HG03159 (cell line): ENCODE measurements at regions not wholly inside any gene's neighbourhood (a gene's known extent, or its start where the extent isn't known, plus 50 kb on each side); places are given as distances from the start of the nearest gene placed in this dataset.
"Not testable (repeated sequence)": the region's sequence is repeated elsewhere in the genome, so short reads cannot be mapped to it uniquely, and the experiment has no call there.

Experiments
- ATAC-seq: cut with Tn5 transposase; IDR thresholded peaks from one replicate; pipeline ENCODE4 v1.9.1; 2021; ENCODE audit warnings: mild to moderate bottlenecking, moderate library complexity; ENCODE audit not compliant: unreplicated experiment

DNA sequence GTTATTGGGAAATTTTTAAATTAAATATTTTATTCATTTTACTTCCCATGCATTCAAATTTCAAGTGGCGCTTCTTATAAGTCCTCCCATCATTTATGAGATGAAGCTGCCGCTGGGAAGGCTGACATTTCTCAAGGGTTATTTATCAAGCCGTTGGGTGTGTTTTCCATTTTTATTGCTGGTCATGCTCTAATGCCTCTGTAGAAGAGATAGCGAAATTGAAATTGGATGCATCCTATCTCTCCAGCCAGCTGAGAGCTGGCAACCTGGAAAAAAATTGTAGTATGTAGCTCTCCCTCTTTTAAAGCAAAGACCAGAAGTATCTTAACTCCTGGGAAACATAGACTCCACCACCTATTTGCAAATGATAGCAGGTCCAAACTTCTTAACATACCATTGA, 135.9 kb downstream of the C6orf118 start:
- no peak for ATAC-seq

DNA sequence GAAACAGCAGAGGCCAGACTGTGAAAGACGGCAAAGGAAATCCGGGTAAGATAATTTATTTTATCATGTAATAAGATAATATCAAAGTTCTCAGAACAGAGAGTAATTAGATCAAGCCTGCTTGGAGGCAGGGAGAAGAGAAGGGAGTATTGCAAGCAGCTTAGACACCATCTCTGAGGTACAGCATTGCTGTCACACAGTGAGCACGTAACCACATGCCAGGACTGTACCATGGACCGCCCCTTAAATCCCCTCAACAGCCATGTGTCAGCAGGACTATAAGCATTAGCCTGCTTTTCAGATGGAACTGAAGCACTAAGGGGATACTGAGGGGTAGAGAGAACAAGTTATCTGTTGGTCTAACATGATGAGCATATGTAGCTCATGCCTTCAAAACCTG, 141.5 kb downstream of the C6orf118 start:
- ATAC-seq: no peak

DNA sequence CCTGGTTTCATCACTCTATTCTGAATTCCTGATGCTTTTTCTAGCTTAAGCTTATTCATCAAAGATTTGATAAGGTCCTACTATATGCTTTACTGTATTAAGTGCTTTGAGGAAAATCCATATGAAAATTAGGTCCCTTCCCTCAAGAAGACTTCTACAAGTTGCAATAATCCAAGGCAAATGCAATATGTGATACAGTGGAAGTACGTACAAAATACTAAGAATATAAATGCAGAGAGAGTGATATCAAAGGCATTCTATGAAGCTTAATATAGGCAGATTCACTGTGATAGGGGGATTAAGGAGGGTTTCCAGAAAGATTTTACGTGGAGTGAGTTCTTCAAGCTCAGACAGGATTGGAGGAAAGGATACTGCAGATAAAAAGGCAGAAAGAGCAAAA, 142.1 kb downstream of the C6orf118 start:
- ATAC-seq: no peak

DNA sequence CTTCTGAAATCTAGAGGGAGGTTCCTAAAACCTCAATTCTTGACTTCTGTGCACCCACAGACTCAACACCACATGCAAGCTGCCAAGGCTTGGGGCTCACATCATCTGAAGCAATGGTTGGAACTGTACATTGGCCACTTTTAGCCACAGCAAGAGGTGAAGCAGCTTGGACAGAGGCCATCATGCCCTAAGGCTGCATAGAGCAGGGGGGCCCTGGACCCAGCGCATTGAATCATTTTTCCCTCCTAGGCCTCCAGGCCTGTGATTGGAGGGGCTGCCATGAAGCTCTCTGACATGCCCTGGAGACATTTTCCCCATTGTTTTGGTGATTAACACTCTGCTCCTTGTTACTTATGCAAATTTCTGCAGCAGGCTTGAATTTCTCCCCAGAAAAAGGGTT, 145.9 kb downstream of the C6orf118 start:
- no peak for ATAC-seq

DNA sequence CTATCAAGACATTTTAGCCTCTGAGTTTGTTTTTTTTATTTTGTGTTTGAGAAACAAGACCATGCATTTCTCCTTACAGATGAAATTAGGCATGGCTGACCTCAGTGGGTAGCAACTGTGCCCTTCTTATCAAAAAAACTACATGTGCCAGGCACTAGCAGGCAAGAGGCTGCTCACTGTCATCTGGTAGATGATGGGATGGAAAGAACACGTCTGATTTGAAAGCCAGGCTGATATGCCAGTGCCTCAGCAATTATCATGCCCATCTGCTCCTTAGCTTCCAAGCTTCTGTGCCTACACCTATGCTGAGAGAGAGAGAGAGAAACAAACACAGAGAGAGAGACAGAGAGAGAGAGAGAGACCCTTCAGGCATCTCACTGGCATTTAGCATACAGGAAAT, 149.9 kb downstream of the C6orf118 start:
- no peak for ATAC-seq

DNA sequence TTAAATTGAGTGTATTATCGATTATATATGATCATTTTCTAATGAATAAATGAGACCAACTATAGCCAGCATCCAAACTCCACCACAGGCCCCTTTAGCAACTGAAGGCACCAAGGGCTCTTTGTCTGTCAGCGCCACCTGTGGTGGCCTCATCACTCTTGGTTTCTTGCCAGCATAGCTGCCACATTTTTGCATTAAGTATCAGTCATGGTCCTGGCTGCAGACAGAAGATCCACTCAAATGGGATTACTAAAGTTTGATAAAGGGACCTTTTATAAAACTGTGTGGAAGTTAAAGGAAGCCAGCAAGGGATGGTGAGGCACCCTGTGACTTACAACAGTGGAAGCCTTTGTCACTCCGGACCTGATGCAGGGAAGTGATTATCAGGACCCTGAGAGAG, 162.9 kb downstream of the C6orf118 start:
- ATAC-seq: no peak

DNA sequence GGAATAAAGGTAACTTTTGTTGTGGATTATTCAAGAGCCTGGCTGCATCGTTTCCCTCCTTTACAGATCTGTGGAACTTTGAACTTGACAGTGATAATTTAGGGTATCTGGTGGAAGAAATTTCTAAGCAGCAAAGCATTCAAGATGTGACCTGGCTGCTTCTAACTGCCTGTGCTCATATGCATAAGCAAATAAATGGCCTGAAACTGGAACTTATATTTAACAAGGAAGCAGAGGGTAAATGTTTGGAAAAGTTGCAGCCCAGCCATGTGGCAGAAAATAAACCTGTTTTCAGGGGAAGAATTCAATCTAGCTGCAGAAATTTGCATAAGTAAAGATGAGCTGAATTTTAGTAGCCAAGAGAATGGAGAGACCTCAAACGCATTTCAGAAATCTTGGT, 173.5 kb downstream of the C6orf118 start:
- ATAC-seq: no peak

DNA sequence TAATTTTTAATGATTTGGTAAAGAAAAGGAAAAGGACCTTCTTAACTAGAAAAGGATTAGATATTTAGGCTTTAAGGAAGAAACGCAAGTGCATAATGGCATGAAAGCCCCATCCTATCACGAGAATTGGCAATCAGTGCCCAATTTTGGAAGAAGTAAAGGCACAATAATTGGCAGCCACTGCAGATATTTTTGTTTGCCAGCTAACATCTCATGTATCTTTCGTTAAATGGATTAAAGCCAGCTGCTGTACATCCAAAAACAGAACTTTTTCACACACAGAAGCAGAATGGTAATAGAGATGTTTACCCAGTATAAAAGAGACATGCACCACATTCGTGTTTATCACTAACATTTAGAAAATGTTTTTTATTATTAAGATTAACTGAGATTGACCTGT, 180.3 kb downstream of the C6orf118 start:
- no peak for ATAC-seq

DNA sequence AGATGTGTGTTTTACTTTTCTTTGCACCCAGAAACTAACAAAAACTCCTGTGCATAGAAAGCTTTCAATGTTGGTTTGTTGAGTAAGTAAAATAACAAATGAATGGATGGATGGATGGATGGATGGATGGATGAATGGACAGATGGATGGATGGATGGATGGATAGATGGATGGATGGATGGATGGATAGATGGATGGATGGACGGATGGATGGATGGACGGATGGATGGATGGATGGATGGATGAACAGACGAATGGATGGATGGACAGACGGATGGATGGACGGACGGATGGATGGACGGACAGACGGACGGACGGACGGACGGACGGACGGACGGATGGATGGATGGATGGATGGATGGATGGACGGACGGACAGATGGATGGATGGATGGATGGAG, 181.7 kb downstream of the C6orf118 start:
- ATAC-seq: not testable (repeated sequence)

DNA sequence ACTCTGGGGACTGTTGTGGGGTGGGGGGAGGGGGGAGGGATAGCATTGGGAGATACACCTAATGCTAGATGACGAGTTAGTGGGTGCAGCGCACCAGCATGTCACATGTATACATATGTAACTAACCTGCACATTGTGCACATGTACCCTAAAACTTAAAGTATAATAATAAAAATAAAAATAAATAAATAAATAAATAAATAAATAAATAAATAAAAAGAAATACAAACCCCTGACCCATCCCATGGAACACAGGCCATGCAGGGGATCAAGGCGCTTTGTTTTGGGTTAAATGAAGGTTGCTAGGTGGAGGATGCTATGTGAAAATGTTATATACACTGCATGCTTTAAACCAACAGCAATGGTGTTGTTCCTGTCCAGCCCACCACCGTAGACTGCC, 184.7 kb downstream of the C6orf118 start:
- ATAC-seq: not testable (repeated sequence)

DNA sequence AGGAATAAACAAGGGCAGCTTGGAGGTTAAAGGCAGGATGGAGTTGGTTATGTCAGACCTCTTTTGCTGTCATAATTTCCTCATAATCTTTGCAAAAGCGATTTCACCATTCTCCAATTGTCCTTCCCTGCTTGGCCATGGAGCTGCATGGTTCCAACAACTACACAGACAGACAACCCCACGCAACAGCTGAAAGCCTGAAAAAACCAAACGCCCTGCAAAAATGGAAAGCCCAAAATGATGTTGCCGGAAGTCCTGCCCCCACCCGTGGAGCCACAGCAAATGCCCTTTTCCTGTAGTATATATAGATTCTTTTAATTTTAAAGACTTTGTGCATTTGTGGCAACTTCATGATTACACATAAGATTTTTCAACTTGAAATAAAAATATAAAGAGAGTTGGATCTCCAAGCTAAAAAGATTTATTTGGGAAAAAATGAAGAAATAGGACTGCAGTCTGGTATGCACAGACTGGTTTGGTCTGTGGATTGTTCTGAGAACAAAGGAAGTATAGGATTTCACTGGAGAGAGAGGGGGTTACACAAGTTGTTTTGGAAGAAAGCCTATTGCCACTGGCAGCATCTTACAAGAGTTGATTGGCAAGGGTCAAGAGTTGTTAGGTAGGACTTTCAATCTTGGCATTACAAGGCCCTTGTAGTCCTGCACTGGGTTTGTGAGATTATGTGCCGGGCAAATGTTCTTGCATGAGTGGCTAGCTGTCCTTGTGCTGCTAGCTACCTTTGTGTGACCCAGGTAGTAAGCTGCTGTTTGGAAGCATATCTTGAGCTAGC, 190.0 kb downstream of the C6orf118 start:
- no peak for ATAC-seq

DNA sequence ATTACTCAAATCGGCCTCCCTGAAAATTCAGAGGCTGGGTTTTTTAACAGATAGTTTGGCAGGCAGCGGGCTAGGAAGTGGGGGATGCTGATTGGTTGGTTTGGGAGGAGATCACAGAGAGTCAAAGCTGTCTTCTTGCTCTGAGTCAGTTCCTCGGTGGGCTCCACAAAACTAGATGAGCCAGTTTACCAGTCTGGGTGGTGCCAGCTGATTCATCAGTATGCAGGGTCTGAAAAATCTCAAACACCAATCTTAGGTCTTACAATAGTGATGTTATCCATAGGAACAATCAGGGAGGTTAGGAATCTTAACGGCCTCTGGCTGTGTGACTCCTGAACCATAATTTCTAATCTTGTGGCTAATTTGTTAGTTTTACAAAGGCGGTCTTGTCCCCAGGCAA, 190.7 kb downstream of the C6orf118 start:
- ATAC-seq: no peak

DNA sequence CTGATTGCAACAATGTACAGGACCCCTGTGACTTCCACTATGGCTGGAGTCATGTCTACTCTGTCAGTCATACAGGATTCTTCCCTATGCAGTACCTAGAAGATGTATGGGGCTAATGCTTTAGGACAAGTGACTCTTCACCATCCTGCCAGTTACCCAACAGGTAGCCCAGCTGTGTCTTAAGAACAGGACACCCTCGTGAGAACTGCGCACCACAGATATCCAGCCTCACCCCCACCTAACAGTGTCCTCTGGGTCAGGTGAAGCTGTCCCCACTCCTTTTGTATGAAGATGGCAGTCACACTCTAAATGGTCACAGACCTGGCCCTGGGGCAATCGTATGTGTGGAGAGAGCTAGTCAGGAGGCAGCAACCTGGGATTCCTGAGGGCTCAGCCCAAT, 191.6 kb downstream of the C6orf118 start:
- no peak for ATAC-seq

DNA sequence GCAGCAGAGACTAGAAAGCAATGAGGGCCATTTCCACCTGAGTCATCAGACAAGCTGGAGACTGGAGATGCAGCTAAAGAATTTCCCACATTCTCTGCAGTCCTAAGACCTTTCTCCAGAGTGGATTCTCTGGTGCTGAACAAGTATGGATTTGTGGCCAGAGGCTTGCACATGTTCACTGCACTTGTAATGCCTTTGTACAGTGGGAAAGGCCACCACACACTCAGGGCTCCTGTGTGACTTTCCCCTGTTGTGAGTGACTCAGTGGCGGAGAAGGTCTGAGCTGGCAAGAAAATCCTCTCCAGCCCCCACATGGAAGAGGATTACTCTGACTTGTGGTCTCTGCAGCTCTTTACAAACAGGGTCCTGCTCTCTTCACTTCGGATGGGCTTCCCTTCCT, 192.3 kb downstream of the C6orf118 start:
- ATAC-seq: no peak

DNA sequence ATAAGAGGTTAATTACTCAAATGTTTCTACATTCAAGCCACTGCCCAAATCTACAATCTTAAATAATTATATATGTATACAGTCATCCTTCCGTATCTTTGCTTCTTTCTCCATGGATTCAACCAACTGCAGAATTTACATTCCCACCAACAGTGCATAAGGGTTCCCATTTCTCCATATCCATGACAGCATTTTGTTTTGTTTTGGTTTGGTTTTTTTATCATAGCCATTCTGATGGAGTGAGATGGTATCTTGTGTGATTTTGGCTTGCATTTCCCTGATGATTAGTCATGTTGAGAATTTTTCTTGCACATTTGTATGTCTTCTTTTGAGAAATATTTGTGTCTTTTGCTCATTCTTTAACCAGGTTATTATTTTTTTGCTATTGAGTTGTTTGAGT, 198.5 kb downstream of the C6orf118 start:
- ATAC-seq: no peak

DNA sequence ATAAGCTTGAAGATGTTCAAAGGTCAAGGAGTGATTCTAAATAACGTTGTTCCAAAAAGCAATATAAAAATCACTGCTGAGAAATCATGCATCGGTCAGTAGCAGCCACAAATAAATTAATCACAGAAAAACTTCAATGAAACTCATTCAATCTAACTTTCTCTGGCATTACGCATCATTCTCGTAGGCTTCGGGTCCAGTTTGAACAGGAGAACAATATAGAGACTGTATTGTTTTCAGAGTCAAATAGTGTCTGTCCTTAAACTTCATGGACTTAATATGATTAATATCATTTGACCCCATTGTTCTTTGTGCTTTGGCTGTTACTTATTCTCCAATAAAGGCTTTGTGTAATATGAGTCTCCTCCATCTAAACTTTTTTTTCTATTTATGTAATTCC, 200.4 kb downstream of the C6orf118 start:
- ATAC-seq: no peak

DNA sequence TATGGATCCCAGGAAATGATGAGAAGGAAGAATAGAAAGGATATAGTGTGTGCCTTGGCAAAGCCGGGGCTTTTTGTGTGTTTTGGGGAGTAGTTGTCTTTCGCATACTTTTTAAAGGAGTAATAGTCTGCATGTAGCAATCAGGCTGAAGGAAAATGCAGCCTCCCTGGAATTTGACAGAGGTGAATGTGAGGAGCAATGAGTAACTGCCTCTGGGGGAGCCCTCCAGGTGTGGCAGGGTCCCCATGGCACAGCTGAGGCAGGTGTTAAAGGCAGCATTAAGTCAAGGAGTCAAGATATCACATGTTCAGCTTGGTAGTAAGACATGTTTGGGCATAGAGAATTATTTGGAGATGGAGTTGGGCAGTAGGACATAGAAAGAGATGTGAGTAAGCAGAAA, 203.1 kb downstream of the C6orf118 start:
- no peak for ATAC-seq

DNA sequence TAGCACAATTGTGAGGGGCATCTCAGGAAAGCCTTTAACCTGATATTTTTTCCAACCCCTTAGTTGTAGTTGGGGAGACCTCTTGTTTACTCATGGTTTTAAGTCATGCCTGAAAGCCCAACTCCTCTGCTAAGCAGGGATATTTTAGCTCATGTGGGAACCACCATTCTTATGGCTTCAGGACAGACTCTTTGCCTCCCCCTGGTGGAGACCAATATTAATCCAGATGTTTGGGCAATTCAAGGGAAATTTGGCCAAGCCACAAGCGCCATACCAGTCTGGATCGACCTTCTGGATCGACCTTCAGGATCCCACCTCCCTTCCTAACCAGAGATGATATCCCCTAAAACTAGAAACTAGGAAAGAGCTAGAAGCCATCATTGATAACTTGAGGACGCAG, 211.2 kb downstream of the C6orf118 start:
- ATAC-seq: no peak

DNA sequence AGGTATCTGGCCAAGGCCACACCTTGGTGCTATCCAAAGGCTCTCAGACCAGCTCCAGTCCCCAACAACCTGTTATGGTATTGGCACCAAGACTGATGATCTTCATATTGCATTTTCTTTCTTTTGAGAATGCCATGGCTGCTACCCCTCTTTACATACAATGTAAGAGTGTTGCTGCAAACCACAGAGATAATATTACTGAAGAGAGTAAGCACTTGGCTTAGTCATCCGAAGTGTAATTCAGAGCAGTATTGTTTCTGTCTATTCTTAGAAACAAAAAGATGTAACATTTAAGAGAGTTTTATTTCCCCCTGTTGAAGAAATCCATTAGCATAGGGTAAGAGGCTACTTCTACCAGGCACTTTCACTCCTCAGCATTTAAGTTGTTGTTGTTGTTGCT, 212.5 kb downstream of the C6orf118 start:
- no peak for ATAC-seq

DNA sequence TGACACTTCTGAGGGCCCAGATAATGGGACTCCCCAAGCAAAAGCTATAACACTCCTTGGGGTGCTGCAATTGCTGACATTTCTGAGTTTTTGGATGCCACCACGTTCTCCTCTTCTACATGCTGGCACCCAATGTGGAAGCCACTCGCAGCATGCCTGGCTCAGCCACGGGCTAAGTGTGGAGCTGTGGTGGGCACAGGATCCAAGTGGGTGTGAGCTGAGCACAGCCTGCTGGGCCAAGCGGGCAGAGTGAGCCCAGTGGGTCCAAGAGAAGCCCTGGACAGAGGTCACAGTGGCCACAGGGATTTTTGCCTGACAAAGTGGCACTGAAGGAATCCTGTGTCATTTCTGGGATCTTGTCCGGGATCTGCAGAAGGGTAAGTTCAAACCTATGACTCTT, 213.2 kb downstream of the C6orf118 start:
- ATAC-seq: no peak

DNA sequence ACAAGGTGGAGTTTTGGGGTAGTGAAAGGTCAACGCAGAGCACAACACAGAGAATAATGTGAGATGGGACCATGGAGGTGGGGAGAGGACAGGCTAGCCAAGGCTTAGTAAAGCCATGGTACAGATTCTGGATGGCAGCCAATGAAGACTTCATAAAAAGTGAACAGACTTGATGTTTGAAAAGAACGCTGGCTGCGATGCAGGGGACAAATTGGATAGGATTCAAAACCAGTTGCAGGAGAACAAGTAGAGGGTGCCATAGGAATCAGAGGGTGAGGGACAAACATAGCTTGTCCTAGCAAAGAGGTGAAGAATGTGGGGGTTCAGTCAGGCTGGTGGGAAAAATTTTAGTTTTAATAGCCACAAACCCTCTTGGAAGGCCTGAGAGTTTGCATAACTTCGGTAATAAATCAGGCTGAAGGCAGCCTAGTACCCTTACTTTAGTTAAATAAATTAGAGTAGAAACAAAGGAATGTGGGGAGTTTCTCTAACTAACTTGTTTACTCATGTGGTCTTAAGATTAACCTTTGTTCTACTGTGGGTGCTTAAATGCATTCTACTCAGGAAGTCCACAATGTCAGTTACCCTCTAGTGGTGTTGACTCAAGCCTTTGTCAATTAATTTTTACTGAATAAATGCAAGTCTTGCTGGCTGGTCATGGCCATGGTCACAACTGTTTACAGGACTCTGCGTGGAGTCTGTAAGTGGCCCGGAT, 216.4 kb downstream of the C6orf118 start:
- ATAC-seq: no peak

DNA sequence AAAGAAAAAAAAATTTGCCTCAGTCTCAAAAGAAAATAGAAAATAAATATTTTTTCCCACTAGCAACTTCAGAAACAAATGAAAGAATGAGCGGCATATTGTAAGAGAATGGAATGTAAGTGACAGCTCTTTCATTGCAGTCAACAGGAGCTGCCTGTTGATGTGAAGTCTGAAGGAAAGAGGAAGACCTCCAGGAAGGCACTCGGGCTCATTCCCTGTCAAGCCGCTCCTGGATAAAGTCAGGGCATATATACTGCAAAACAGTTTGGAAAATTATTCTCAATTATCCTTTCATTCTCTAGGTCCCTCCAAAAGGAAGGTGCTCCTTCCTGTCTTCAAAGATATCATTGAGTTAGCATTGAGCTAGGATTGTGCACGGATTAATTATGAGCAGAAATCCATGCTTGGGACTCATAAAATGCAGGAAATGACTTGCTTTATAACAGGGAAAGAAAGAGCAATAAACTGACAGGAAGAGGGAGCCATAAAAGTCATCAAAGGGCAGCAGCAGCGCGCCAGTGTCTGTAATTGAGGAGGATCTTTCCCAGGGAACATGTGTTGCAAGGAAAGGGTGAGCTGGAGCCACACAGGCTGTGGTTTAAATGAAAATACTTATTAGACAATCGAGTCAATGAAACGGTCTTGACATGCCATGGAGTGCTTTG, 218.2 kb downstream of the C6orf118 start:
- no peak for ATAC-seq
